Endothelial cell of umbilical vein (primary cell): ENCODE measurements at regions not wholly inside any gene's neighbourhood (a gene's known extent, or its start where the extent isn't known, plus 50 kb on each side); places are given as distances from the start of the nearest gene placed in this dataset.

Experiments used
- BruUV-seq: library from RNA; stranded (reverse); fragments of 400-500 nt; replicated peaks from 2 replicates; lab custom pipeline; 2021; lab: Mats Ljungman, UMichigan
- CTCF ChIA-PET: fragments of 300-600, 350-600 bp; sonication (Branson Sonifier 250); formaldehyde crosslinking; loops from one replicate; lab custom pipeline; 2021; ENCODE audit warnings: antibody characterized with exemption, inconsistent platforms; lab: Charles Lee
- POLR2A ChIA-PET: fragments of 300-600, 350-600 bp; sonication (Branson Sonifier 250); formaldehyde crosslinking; loops from one replicate; lab custom pipeline; 2021; ENCODE audit warnings: antibody characterized with exemption, inconsistent platforms; lab: Charles Lee
- DNase-seq: peaks from one replicate; pipeline ENCODE4 v3.0.0-alpha.2; 2011; ENCODE audit warnings: low read depth, low spot score
- FAIRE-seq: peaks from 2 replicates; lab custom pipeline; 2011; peaks lifted over from hg19 to GRCh38; lab: Jason Lieb, UNC
- H2AFZ ChIP-seq: 2 replicates; pipeline ENCODE4 v1.6.0; 2012; ENCODE audit warnings: low read depth, low read length, control low read depth, inconsistent platforms
- H3K27ac ChIP-seq: 2 replicates; pipeline ENCODE4 v1.5.1; 2011; ENCODE audit warnings: low read depth, mild to moderate bottlenecking, control low read depth, low read length, moderate library complexity; ENCODE audit not compliant: insufficient read depth
- H3K27me3 ChIP-seq, 2 experiments: 2 replicates each; pipeline versions ENCODE4 v1.6.0 to v1.6.1; 2011; ENCODE audit warnings: low read length in 2 of 2, mixed read lengths in 1 of 2; ENCODE audit not compliant: control insufficient read depth in 2 of 2, insufficient read depth in 2 of 2
- H3K36me3 ChIP-seq, 2 experiments: 2 replicates in 1 of 2; 3 replicates in 1 of 2; pipeline ENCODE4 v1.5.1; 2011; ENCODE audit warnings: low read length in 2 of 2, mild to moderate bottlenecking in 1 of 2, moderate library complexity in 1 of 2; ENCODE audit not compliant: control insufficient read depth in 2 of 2, insufficient read depth in 2 of 2; ENCODE audit errors: extremely low read depth in 1 of 2
- H3K4me1 ChIP-seq: 3 replicates; pipeline ENCODE4 v1.5.1; 2011; ENCODE audit warnings: mild to moderate bottlenecking, low read length; ENCODE audit not compliant: control insufficient read depth, insufficient read depth; ENCODE audit errors: extremely low read depth
- H3K4me2 ChIP-seq: 2 replicates; pipeline ENCODE4 v1.6.1; 2011; ENCODE audit warnings: low read length, control low read depth, mixed read lengths; ENCODE audit not compliant: insufficient read depth
- H3K4me3 ChIP-seq, 3 experiments: fragments of 200-600 bp in 1 of 3; sonication (generic), shearing (Covaris generic) in 1 of 3; replicated peaks in 1 of 3; 2 replicates each; pipeline ENCODE4 v1.5.1; 2011 to 2016; ENCODE audit warnings: control low read depth in 3 of 3, low read length in 3 of 3, mild to moderate bottlenecking in 2 of 3, inconsistent platforms in 1 of 3, low read depth in 1 of 3, moderate library complexity in 1 of 3; ENCODE audit not compliant: insufficient read depth in 1 of 3
- H3K79me2 ChIP-seq: 2 replicates; pipeline ENCODE4 v1.6.0; 2012; ENCODE audit warnings: low read length, inconsistent platforms; ENCODE audit not compliant: control insufficient read depth, insufficient read depth
- H3K9ac ChIP-seq: replicated peaks from 2 replicates; pipeline ENCODE3; 2011; ENCODE audit warnings: low read length, control low read depth; ENCODE audit not compliant: insufficient read depth; ENCODE audit errors: extremely low read depth
- H3K9me1 ChIP-seq: replicated peaks from 3 replicates; pipeline ENCODE4 v1.6.0; 2011; ENCODE audit warnings: mild to moderate bottlenecking, low read length; ENCODE audit not compliant: control insufficient read depth, insufficient read depth; ENCODE audit errors: extremely low read depth
- H3K9me3 ChIP-seq: replicated peaks from 2 replicates; pipeline ENCODE4 v1.5.1; 2012; ENCODE audit warnings: low read length, inconsistent platforms; ENCODE audit not compliant: control insufficient read depth, insufficient read depth
- H4K20me1 ChIP-seq: replicated peaks from 2 replicates; pipeline ENCODE3; 2011; ENCODE audit warnings: mild to moderate bottlenecking, low read length; ENCODE audit not compliant: control insufficient read depth, insufficient read depth; ENCODE audit errors: extremely low read depth
- EZH2 ChIP-seq: IDR thresholded peaks from 2 replicates; pipeline ENCODE4 v1.6.1; 2012; ENCODE audit warnings: borderline replicate concordance, low read depth, mild to moderate bottlenecking, moderate library complexity, low read length, inconsistent platforms; ENCODE audit not compliant: severe bottlenecking
- FOS ChIP-seq: IDR thresholded peaks from 2 replicates; pipeline ENCODE4 v1.6.1; 2011; ENCODE audit warnings: mild to moderate bottlenecking, low read length, moderate library complexity, borderline replicate concordance; ENCODE audit not compliant: insufficient read depth
- GATA2 ChIP-seq: IDR thresholded peaks from 2 replicates; pipeline ENCODE4 v1.7.0; 2011; ENCODE audit warnings: low read depth, mild to moderate bottlenecking, moderate library complexity, mixed read lengths, low read length; ENCODE audit not compliant: insufficient read length, insufficient read depth
- JUN ChIP-seq: IDR thresholded peaks from 2 replicates; pipeline ENCODE4 v1.6.1; 2011; ENCODE audit warnings: borderline replicate concordance, low read depth; ENCODE audit not compliant: insufficient read length, insufficient read depth
- MYC ChIP-seq: IDR thresholded peaks from one replicate; pipeline ENCODE4 v1.6.1; 2011; ENCODE audit warnings: mild to moderate bottlenecking, low read depth, low read length
- POLR2A ChIP-seq: IDR thresholded peaks from 2 replicates; pipeline ENCODE4 v1.6.1; 2012; ENCODE audit warnings: low read depth, mild to moderate bottlenecking, control low read depth, low read length
- POLR2AphosphoS5 ChIP-seq: IDR thresholded peaks from 2 replicates; pipeline ENCODE4 v1.6.1; 2012; ENCODE audit warnings: low read depth, mild to moderate bottlenecking, control low read depth, low read length, moderate library complexity; ENCODE audit not compliant: insufficient read depth
- dilution Hi-C: fragments of 300-500 bp; cut with MboI; formaldehyde crosslinking; loops from one replicate; pipeline ENCODE4 v1.15.0; 2019; ENCODE audit warnings: low sequenced_read_pairs; ENCODE audit not compliant: extremely low pct_ligation_motif_present
- intact Hi-C: fragments of 100-400 bp; cut with micrococcal nuclease; formaldehyde crosslinking; loops from one replicate; pipeline ENCODE4 v1.10.0; 2022
- TF ChIP-seq, protein P1 (sequence below): IDR thresholded peaks from 2 replicates; pipeline ENCODE4 v1.6.1; 2011; ENCODE audit not compliant: insufficient read depth, insufficient read length
- TF ChIP-seq, protein P2 (sequence below), 2 donors: IDR thresholded peaks; 1 replicate in 1 of 2; 2 replicates in 1 of 2; pipeline ENCODE4 v1.5.1; 2011; ENCODE audit warnings: low read length in 2 of 2, mild to moderate bottlenecking in 2 of 2, moderate library complexity in 2 of 2, control low read depth in 1 of 2, inconsistent platforms in 1 of 2, low read depth in 1 of 2; ENCODE audit not compliant: insufficient read depth in 1 of 2; ENCODE audit errors: extremely low read depth in 1 of 2

DNA sequence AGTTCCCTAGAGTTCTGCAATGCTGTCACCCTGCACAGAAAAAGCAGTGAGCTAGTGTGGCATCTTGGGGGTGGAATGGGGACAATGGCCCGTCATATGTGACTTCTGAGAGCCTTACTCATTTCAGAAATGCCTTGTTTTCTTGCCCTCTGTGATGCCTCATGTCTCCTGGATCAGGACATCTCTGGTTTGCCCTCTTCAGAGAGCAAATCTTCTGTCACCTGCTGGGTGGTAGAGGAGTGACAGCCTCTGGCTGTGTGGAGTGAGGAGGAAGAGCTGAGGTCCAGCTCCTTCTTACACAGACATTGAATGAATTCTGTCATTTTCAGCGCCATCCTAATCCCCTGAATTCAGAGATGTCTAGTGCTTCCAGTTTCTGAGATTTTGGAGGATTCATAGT, 55.6 kb upstream of the PHLPP1 start:
- no peaks in the 10 kb centered on the region for H3K9me3 ChIP-seq
- TF ChIP-seq FOS (no peak), POLR2AphosphoS5 (no peak), POLR2A (no peak), MYC (no peak), GATA2 (no peak), EZH2 (no peak), JUN (no peak)
- TF ChIP-seq, protein P1, sequence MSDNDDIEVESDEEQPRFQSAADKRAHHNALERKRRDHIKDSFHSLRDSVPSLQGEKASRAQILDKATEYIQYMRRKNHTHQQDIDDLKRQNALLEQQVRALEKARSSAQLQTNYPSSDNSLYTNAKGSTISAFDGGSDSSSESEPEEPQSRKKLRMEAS, result no peak
- TF ChIP-seq, protein P2, sequence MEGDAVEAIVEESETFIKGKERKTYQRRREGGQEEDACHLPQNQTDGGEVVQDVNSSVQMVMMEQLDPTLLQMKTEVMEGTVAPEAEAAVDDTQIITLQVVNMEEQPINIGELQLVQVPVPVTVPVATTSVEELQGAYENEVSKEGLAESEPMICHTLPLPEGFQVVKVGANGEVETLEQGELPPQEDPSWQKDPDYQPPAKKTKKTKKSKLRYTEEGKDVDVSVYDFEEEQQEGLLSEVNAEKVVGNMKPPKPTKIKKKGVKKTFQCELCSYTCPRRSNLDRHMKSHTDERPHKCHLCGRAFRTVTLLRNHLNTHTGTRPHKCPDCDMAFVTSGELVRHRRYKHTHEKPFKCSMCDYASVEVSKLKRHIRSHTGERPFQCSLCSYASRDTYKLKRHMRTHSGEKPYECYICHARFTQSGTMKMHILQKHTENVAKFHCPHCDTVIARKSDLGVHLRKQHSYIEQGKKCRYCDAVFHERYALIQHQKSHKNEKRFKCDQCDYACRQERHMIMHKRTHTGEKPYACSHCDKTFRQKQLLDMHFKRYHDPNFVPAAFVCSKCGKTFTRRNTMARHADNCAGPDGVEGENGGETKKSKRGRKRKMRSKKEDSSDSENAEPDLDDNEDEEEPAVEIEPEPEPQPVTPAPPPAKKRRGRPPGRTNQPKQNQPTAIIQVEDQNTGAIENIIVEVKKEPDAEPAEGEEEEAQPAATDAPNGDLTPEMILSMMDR (IDR thresholded peaks at IDR 0.05; ENCODE audit: extremely low read depth in 1 of 2, insufficient read depth in 1 of 2, low read depth in 1 of 2, low read length in 2 of 2), result no peak
- H3K79me2 ChIP-seq, result no peaks in the 10 kb centered on the region
- intact Hi-C loops (no loop called here), dilution Hi-C loops (no loop called here)
- no TSS peak for BruUV-seq
- no peak overlapping the region for H3K4me3 ChIP-seq
- no peak overlapping the region for H3K4me2 ChIP-seq
- ChIA-PET CTCF (no interaction called here), POLR2A (no interaction called here)
- FAIRE-seq (no peak), DNase-seq (no peak)
- H4K20me1 ChIP-seq, result no peaks in the 10 kb centered on the region
- H3K36me3 ChIP-seq, result no peaks in the 10 kb centered on the region
- H3K27ac ChIP-seq, result no peak overlapping the region
- no peak overlapping the region for H3K9ac ChIP-seq
- no peaks in the 10 kb centered on the region for H3K4me1 ChIP-seq
- no peak overlapping the region for H2AFZ ChIP-seq
- no peaks in the 10 kb centered on the region for H3K27me3 ChIP-seq
- no peaks in the 10 kb centered on the region for H3K9me1 ChIP-seq
